IMR-90 (cell line): ENCODE measurements at regions not wholly inside any gene's neighbourhood (a gene's known extent, or its start where the extent isn't known, plus 50 kb on each side); places are given as distances from the start of the nearest gene placed in this dataset.

Experiments
- ATAC-seq: fragments of 200-7000 bp; cut with Tn5 transposase; 2 replicates; pipeline ENCODE4 v1.9.1; 2020; ENCODE audit warnings: low read depth, mild to moderate bottlenecking, moderate library complexity
- BruUV-seq: library from RNA; stranded (reverse); fragments of 400-500 nt; replicated peaks from 2 replicates; lab custom pipeline; 2021; lab: Mats Ljungman, UMichigan
- CTCF ChIA-PET: fragments of 300-600 bp; formaldehyde crosslinking; extraction: SDS; loops from one replicate; lab custom pipeline; 2021; ENCODE audit warnings: antibody characterized with exemption; lab: Yijun Ruan, JAX
- POLR2A ChIA-PET: fragments of 300-600 bp; sonication (Branson Sonifier 250); formaldehyde crosslinking; loops from one replicate; lab custom pipeline; 2022; ENCODE audit warnings: antibody characterized with exemption; ENCODE audit not compliant: unreplicated experiment; lab: Charles Lee
- DNase-seq: peaks from one replicate; pipeline ENCODE4 v3.0.0; 2013
- H2AFZ ChIP-seq: replicated peaks from 2 replicates; pipeline ENCODE3; 2013; ENCODE audit warnings: low read length, mild to moderate bottlenecking; ENCODE audit not compliant: poor library complexity
- H2AK5ac ChIP-seq: 2 replicates; pipeline ENCODE4 v1.6.1; 2013; ENCODE audit warnings: low read depth, low read length, inconsistent platforms
- H2AK9ac ChIP-seq: replicated peaks from 2 replicates; pipeline ENCODE3; 2013; ENCODE audit warnings: mild to moderate bottlenecking, low read depth, low read length, moderate library complexity; ENCODE audit not compliant: poor library complexity
- H2BK120ac ChIP-seq: 2 replicates; pipeline ENCODE4 v1.6.1; 2013; ENCODE audit warnings: low read depth, low read length, inconsistent platforms
- H2BK15ac ChIP-seq: 3 replicates; pipeline ENCODE4 v1.6.1; 2013; ENCODE audit warnings: low read depth, low read length, inconsistent platforms
- H2BK20ac ChIP-seq: 2 replicates; pipeline ENCODE4 v1.6.1; 2013; ENCODE audit warnings: low read depth, mild to moderate bottlenecking, inconsistent platforms, low read length, moderate library complexity
- H2BK5ac ChIP-seq: 2 replicates; pipeline ENCODE4 v1.6.1; 2013; ENCODE audit warnings: mild to moderate bottlenecking, low read depth, low read length, inconsistent platforms; ENCODE audit not compliant: poor library complexity, severe bottlenecking
- H3K14ac ChIP-seq: replicated peaks from 2 replicates; pipeline ENCODE4 v1.6.1; 2013; ENCODE audit warnings: low read depth, low read length, inconsistent platforms
- H3K18ac ChIP-seq: 2 replicates; pipeline ENCODE4 v1.6.1; 2013; ENCODE audit warnings: low read depth, low read length, control low read depth
- H3K23ac ChIP-seq: 2 replicates; pipeline ENCODE4 v1.6.1; 2013; ENCODE audit warnings: low read depth, low read length, inconsistent platforms
- H3K27ac ChIP-seq: 2 replicates; pipeline ENCODE4 v1.5.1; 2013; ENCODE audit warnings: mild to moderate bottlenecking, control low read depth, low read length; ENCODE audit not compliant: insufficient read depth
- H3K27me3 ChIP-seq: 2 replicates; pipeline ENCODE4 v1.6.1; 2013; ENCODE audit warnings: low read length; ENCODE audit not compliant: control insufficient read depth, insufficient read depth
- H3K36me3 ChIP-seq: 2 replicates; pipeline ENCODE4 v1.6.1; 2013; ENCODE audit warnings: low read length, mixed read lengths; ENCODE audit not compliant: control insufficient read depth, insufficient read depth
- H3K4ac ChIP-seq: 2 replicates; pipeline ENCODE4 v1.6.1; 2013; ENCODE audit warnings: low read depth, low read length, inconsistent platforms
- H3K4me1 ChIP-seq: 2 replicates; pipeline ENCODE4 v1.6.1; 2013; ENCODE audit warnings: low read length, mixed read lengths; ENCODE audit not compliant: control insufficient read depth, insufficient read depth
- H3K4me2 ChIP-seq: 2 replicates; pipeline ENCODE4 v1.6.1; 2013; ENCODE audit warnings: low read depth, mild to moderate bottlenecking, control low read depth, low read length, moderate library complexity
- H3K4me3 ChIP-seq: 2 replicates; pipeline ENCODE4 v1.5.1; 2013; ENCODE audit warnings: low read depth, mild to moderate bottlenecking, control low read depth, low read length, moderate library complexity; ENCODE audit not compliant: insufficient read depth
- H3K56ac ChIP-seq: 2 replicates; pipeline ENCODE4 v1.6.1; 2013; ENCODE audit warnings: low read length, inconsistent platforms; ENCODE audit not compliant: insufficient read depth; ENCODE audit errors: extremely low read depth
- H3K79me1 ChIP-seq, 2 experiments: 2 replicates each; pipeline ENCODE4 v1.6.1; 2013; ENCODE audit warnings: low read length in 2 of 2, inconsistent platforms in 1 of 2, low read depth in 1 of 2
- H3K9ac ChIP-seq: 2 replicates; pipeline ENCODE4 v1.6.1; 2013; ENCODE audit warnings: low read depth, low read length, control low read depth
- H3K9me1 ChIP-seq: 2 replicates; pipeline ENCODE4 v1.6.1; 2013; ENCODE audit warnings: low read length, inconsistent platforms; ENCODE audit not compliant: insufficient read depth
- H3K9me3 ChIP-seq: 2 replicates; pipeline ENCODE4 v1.6.1; 2013; ENCODE audit warnings: low read length; ENCODE audit not compliant: control insufficient read depth, insufficient read depth
- H4K20me1 ChIP-seq: 2 replicates; pipeline ENCODE4 v1.6.1; 2013; ENCODE audit warnings: low read length, inconsistent platforms; ENCODE audit not compliant: insufficient read depth
- H4K5ac ChIP-seq: 2 replicates; pipeline ENCODE4 v1.6.1; 2013; ENCODE audit warnings: mild to moderate bottlenecking, low read depth, low read length, control low read depth
- H4K8ac ChIP-seq, 2 experiments: 2 replicates each; pipeline ENCODE4 v1.6.1; 2013; ENCODE audit warnings: low read depth in 2 of 2, low read length in 2 of 2, control low read depth in 1 of 2, inconsistent platforms in 1 of 2
- H4K91ac ChIP-seq: 2 replicates; pipeline ENCODE4 v1.6.1; 2013; ENCODE audit warnings: low read depth, low read length, inconsistent platforms; ENCODE audit not compliant: insufficient read depth
- BHLHE40 ChIP-seq: fragments of 150-350 bp; IDR thresholded peaks from 2 replicates; pipeline ENCODE4 v1.6.1; 2016; ENCODE audit warnings: mild to moderate bottlenecking, low read depth, low read length
- CEBPB ChIP-seq: IDR thresholded peaks from 2 replicates; pipeline ENCODE4 v1.6.1; 2012; ENCODE audit warnings: low read depth, low read length, improper control_type of control experiment
- CHD1 ChIP-seq: IDR thresholded peaks from 2 replicates; pipeline ENCODE4 v1.6.1; 2012; ENCODE audit warnings: low read depth, low read length, improper control_type of control experiment
- CTCF ChIP-seq: conservative IDR thresholded peaks from 2 replicates; pipeline ENCODE4 v1.5.1; 2012; ENCODE audit warnings: mild to moderate bottlenecking, low read depth, low read length, improper control_type of control experiment
- ELK1 ChIP-seq: fragments of 150-350 bp; IDR thresholded peaks from 2 replicates; pipeline ENCODE4 v1.6.1; 2016; ENCODE audit warnings: low read depth, mild to moderate bottlenecking, low read length, moderate library complexity, borderline replicate concordance
- FOS ChIP-seq: fragments of 150-350 bp; IDR thresholded peaks from 2 replicates; pipeline ENCODE4 v1.6.1; 2016; ENCODE audit warnings: low read depth, low read length
- MAFK ChIP-seq: IDR thresholded peaks from 2 replicates; pipeline ENCODE4 v1.6.1; 2012; ENCODE audit warnings: low read depth, low read length, improper control_type of control experiment
- MAZ ChIP-seq: IDR thresholded peaks from 2 replicates; pipeline ENCODE4 v1.6.1; 2012; ENCODE audit warnings: low read depth, mild to moderate bottlenecking, low read length, improper control_type of control experiment, moderate library complexity, borderline replicate concordance
- MXI1 ChIP-seq: IDR thresholded peaks from 2 replicates; pipeline ENCODE4 v1.6.1; 2012; ENCODE audit warnings: low read depth, mild to moderate bottlenecking, low read length, moderate library complexity, borderline replicate concordance
- NFE2L2 ChIP-seq: fragments of 150-350 bp; IDR thresholded peaks from 2 replicates; pipeline ENCODE4 v1.6.1; 2016; ENCODE audit warnings: low read depth, mild to moderate bottlenecking, low read length
- POLR2A ChIP-seq: IDR thresholded peaks from 2 replicates; pipeline ENCODE4 v1.6.1; 2012; ENCODE audit warnings: mild to moderate bottlenecking, low read depth, low read length
- RAD21 ChIP-seq: IDR thresholded peaks from 2 replicates; pipeline ENCODE4 v1.6.1; 2012; ENCODE audit warnings: low read length, improper control_type of control experiment
- RCOR1 ChIP-seq: IDR thresholded peaks from 2 replicates; pipeline ENCODE4 v1.6.1; 2012; ENCODE audit warnings: mild to moderate bottlenecking, low read length, improper control_type of control experiment; ENCODE audit not compliant: insufficient replicate concordance
- RFX5 ChIP-seq: IDR thresholded peaks from 2 replicates; pipeline ENCODE4 v1.8.0; 2012; ENCODE audit warnings: low read depth, mild to moderate bottlenecking, low read length, moderate library complexity
- SMC3 ChIP-seq: fragments of 150-350 bp; IDR thresholded peaks from 2 replicates; pipeline ENCODE4 v1.6.1; 2016; ENCODE audit warnings: low read depth, mild to moderate bottlenecking, antibody characterized with exemption, low read length, moderate library complexity
- USF2 ChIP-seq: fragments of 150-350 bp; IDR thresholded peaks from 2 replicates; pipeline ENCODE4 v1.6.1; 2017; ENCODE audit warnings: mild to moderate bottlenecking, antibody characterized with exemption, low read length, low read depth
- WGBS, 2 experiments: methylation state at CpG; one replicate each; pipeline versions ENCODE4 v1.1.5 to v1.1.7; 2013; ENCODE audit warnings: missing lambda C conversion rate in 2 of 2; ENCODE audit not compliant: insufficient read length in 1 of 2; ENCODE audit errors: extremely low coverage in 2 of 2; 5-methylcytosine and 5-hydroxymethylcytosine counted together
- dilution Hi-C: fragments of 300-500 bp; cut with HindIII; formaldehyde crosslinking; loops from one replicate; pipeline ENCODE4 v1.14.3; 2018; ENCODE audit warnings: low sequenced_read_pairs; ENCODE audit not compliant: unreplicated experiment
- in situ Hi-C: fragments of 300-500 bp; cut with MboI; formaldehyde crosslinking; loops from 3 replicates; pipeline ENCODE4 v1.14.3; 2019; ENCODE audit warnings: low sequenced_read_pairs, inconsistent platforms, mixed read lengths
- intact Hi-C: fragments of 100-400 bp; cut with micrococcal nuclease; formaldehyde crosslinking; loops from 2 replicates; pipeline ENCODE4 v1.10.0; 2022

GRCh38 chr16:9528511-9529079 is 437.2 kb downstream of the HAPSTR1 start:
- Histone ChIP-seq H3K9me3 (peaks cover 20% of the 10 kb centered on the region), H3K79me1 (no peaks in the 10 kb centered on the region), H4K8ac (no peak overlapping the region), H3K23ac (no peak overlapping the region), H3K27me3 (no peaks in the 10 kb centered on the region), H3K14ac (no peak overlapping the region), H3K18ac (no peak overlapping the region), H4K20me1 (no peaks in the 10 kb centered on the region), H2AK5ac (no peak overlapping the region), H3K4me2 (no peak overlapping the region), H3K4ac (no peak overlapping the region), H4K5ac (no peak overlapping the region), H2AFZ (no peak overlapping the region), H2BK20ac (no peak overlapping the region), H3K27ac (no peak overlapping the region), H2BK120ac (no peak overlapping the region), H2BK15ac (no peak overlapping the region), H3K36me3 (no peaks in the 10 kb centered on the region), H2BK5ac (no peak overlapping the region), H3K9ac (no peak overlapping the region), H3K9me1 (no peaks in the 10 kb centered on the region), H2AK9ac (no peak overlapping the region), H3K56ac (no peak overlapping the region), H3K4me1 (no peaks in the 10 kb centered on the region), H4K91ac (no peak overlapping the region), H3K4me3 (no peak overlapping the region)
- intact Hi-C loops (no loop called here), dilution Hi-C loops (no loop called here), in situ Hi-C loops (no loop called here)
- TF ChIP-seq MXI1 (no peak), NFE2L2 (no peak), USF2 (no peak), MAZ (no peak), BHLHE40 (no peak), RAD21 (no peak), CTCF (no peak), FOS (no peak), RFX5 (no peak), CEBPB (no peak), MAFK (no peak), ELK1 (no peak), POLR2A (no peak), CHD1 (no peak), SMC3 (no peak), RCOR1 (no peak)
- DNase-seq, result no peak
- no CpG with 5 or more reads among the region's 9 CpGs for WGBS, 2 experiments
- ChIA-PET CTCF (no interaction called here), POLR2A (no interaction called here)
- BruUV-seq, result no TSS peak
- no peak for ATAC-seq
